SU-DHL-6 (cell line): ENCODE measurements at regions not wholly inside any gene's neighbourhood (a gene's known extent, or its start where the extent isn't known, plus 50 kb on each side); places are given as distances from the start of the nearest gene placed in this dataset.

Experiments
- H2AFZ ChIP-seq: fragments of 200-600 bp; sonication (generic); 2 replicates; pipeline ENCODE4 v1.6.1; 2014; ENCODE audit warnings: low read depth, mild to moderate bottlenecking, moderate library complexity, mixed read lengths, antibody characterized with exemption, low read length; ENCODE audit not compliant: severe bottlenecking
- H3F3A ChIP-seq: fragments of 200-600 bp; shearing (Covaris generic); 2 replicates; pipeline ENCODE4 v1.6.0; 2016; ENCODE audit warnings: antibody characterized with exemption, mild to moderate bottlenecking; ENCODE audit not compliant: insufficient read depth
- H3K27ac ChIP-seq: fragments of 200-600 bp; sonication (generic); 2 replicates; pipeline ENCODE4 v1.5.1; 2016; ENCODE audit warnings: low read depth, mild to moderate bottlenecking, low read length, moderate library complexity, mixed read lengths
- H3K27me3 ChIP-seq: fragments of 200-600 bp; sonication (generic), shearing (Covaris generic); 2 replicates; pipeline ENCODE4 v1.6.0; 2014; ENCODE audit warnings: mild to moderate bottlenecking, low read length
- H3K36me3 ChIP-seq: fragments of 200-600 bp; sonication (generic); 2 replicates; pipeline ENCODE4 v1.6.1; 2014; ENCODE audit warnings: mild to moderate bottlenecking, low read length, mixed read lengths
- H3K4me2 ChIP-seq: fragments of 300-600, 200-600 bp; shearing (Covaris generic), sonication (generic); 2 replicates; pipeline ENCODE4 v1.6.0; 2014; ENCODE audit warnings: low read length, low read depth, mild to moderate bottlenecking; ENCODE audit not compliant: poor library complexity, severe bottlenecking
- H3K4me3 ChIP-seq: fragments of 200-600 bp; sonication (generic); 2 replicates; pipeline ENCODE4 v1.5.1; 2014; ENCODE audit warnings: antibody characterized with exemption, low read length, mild to moderate bottlenecking, mixed read lengths; ENCODE audit not compliant: insufficient read depth, poor library complexity, severe bottlenecking
- H3K79me2 ChIP-seq: fragments of 200-600 bp; sonication (generic); 2 replicates; pipeline ENCODE4 v1.6.1; 2014; ENCODE audit warnings: mild to moderate bottlenecking, low read length, moderate library complexity; ENCODE audit not compliant: insufficient read depth
- H3K9ac ChIP-seq: fragments of 200-600 bp; sonication (generic); 2 replicates; pipeline ENCODE4 v1.7.0; 2014; ENCODE audit warnings: mild to moderate bottlenecking, low read length
- H3K9me2 ChIP-seq: fragments of 200-600 bp; sonication (generic); replicated peaks from 2 replicates; pipeline ENCODE4 v1.6.1; 2014; ENCODE audit warnings: low read length; ENCODE audit not compliant: insufficient read depth
- H3K9me3 ChIP-seq: fragments of 200-600 bp; sonication (generic); 2 replicates; pipeline ENCODE4 v1.6.1; 2014; ENCODE audit warnings: low read length, mixed read lengths; ENCODE audit not compliant: insufficient read depth
- H4K20me1 ChIP-seq: fragments of 200-600 bp; sonication (generic); 2 replicates; pipeline ENCODE4 v1.6.1; 2014; ENCODE audit warnings: low read depth, mild to moderate bottlenecking, antibody characterized with exemption, low read length, moderate library complexity, mixed read lengths
- EZH2phosphoT487 ChIP-seq: fragments of 200-600 bp; sonication (generic), shearing (Covaris generic); conservative IDR thresholded peaks from 2 replicates; pipeline ENCODE4 v1.6.1; 2018; ENCODE audit warnings: mild to moderate bottlenecking, antibody characterized with exemption, low read length, moderate library complexity, mixed read lengths
- TF ChIP-seq, protein P1 (sequence below): fragments of 200-600 bp; sonication (generic); IDR thresholded peaks from one replicate; pipeline ENCODE4 v1.5.1; 2017; ENCODE audit warnings: antibody characterized with exemption, mild to moderate bottlenecking, low read length, moderate library complexity; ENCODE audit not compliant: insufficient read depth, poor library complexity, severe bottlenecking

DNA sequence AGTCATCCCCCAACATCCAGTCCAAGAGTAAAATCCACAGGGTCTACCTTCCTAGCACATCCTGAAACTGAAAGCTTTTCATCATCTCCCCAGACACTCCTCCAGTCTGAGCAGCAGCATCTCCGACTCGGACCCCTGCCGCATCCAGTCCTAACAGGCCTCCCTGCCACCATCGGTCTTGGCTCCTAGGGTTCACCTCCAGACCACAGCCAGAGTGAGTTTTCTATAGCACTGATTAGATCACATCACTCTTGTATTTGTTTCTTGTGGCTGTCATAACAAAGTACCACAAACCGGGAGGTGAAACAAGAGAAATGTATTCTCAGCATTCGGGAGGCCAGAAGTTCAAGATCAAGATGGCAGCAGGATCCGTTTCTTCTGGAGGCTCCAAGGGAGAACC is 187.8 kb downstream of the TOMM20 start:
- no peaks in the 10 kb centered on the region for H3K9me3 ChIP-seq
- no peaks in the 10 kb centered on the region for H3K9me2 ChIP-seq
- no peaks in the 10 kb centered on the region for H3K79me2 ChIP-seq
- no peak overlapping the region for H3K27ac ChIP-seq
- H3K27me3 ChIP-seq: no peaks in the 10 kb centered on the region
- no peak overlapping the region for H3K9ac ChIP-seq
- no peak overlapping the region for H3K4me2 ChIP-seq
- no peak for TF ChIP-seq EZH2phosphoT487
- TF ChIP-seq, protein P1, sequence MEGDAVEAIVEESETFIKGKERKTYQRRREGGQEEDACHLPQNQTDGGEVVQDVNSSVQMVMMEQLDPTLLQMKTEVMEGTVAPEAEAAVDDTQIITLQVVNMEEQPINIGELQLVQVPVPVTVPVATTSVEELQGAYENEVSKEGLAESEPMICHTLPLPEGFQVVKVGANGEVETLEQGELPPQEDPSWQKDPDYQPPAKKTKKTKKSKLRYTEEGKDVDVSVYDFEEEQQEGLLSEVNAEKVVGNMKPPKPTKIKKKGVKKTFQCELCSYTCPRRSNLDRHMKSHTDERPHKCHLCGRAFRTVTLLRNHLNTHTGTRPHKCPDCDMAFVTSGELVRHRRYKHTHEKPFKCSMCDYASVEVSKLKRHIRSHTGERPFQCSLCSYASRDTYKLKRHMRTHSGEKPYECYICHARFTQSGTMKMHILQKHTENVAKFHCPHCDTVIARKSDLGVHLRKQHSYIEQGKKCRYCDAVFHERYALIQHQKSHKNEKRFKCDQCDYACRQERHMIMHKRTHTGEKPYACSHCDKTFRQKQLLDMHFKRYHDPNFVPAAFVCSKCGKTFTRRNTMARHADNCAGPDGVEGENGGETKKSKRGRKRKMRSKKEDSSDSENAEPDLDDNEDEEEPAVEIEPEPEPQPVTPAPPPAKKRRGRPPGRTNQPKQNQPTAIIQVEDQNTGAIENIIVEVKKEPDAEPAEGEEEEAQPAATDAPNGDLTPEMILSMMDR: no peak
- H3K4me3 ChIP-seq: no peak overlapping the region
- H3K36me3 ChIP-seq: no peaks in the 10 kb centered on the region
- H2AFZ ChIP-seq: no peak overlapping the region
- no peaks in the 10 kb centered on the region for H4K20me1 ChIP-seq
- H3F3A ChIP-seq: no peaks in the 10 kb centered on the region

DNA sequence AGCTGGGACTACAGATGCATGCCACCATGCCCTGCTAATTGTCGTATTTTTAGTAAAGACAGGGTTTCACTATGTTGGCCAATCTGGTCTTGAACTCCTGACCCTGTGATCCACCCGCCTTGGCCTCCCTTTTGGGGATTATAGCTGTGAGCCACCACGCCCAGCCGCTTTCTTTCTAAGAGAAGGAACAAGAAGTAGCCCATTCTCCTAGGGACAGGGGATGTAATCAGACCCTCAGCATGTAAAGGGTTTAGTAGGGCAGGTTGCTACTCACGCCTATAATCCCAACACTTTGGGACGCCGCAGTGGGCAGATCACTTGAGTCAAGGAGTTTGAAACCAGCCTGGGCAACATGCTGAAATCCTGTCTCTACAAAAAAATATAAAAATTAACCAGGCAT is 189.7 kb downstream of the TOMM20 start:
- Histone ChIP-seq H3K36me3 (no peaks in the 10 kb centered on the region), H4K20me1 (no peaks in the 10 kb centered on the region), H3K9ac (no peak overlapping the region), H3K79me2 (no peaks in the 10 kb centered on the region), H2AFZ (no peak overlapping the region), H3K4me2 (no peak overlapping the region), H3K27ac (no peak overlapping the region), H3K9me2 (no peaks in the 10 kb centered on the region), H3K9me3 (no peaks in the 10 kb centered on the region), H3K4me3 (no peak overlapping the region), H3F3A (no peaks in the 10 kb centered on the region), H3K27me3 (no peaks in the 10 kb centered on the region)
- TF ChIP-seq, protein P1: no peak
- no peak for TF ChIP-seq EZH2phosphoT487

DNA sequence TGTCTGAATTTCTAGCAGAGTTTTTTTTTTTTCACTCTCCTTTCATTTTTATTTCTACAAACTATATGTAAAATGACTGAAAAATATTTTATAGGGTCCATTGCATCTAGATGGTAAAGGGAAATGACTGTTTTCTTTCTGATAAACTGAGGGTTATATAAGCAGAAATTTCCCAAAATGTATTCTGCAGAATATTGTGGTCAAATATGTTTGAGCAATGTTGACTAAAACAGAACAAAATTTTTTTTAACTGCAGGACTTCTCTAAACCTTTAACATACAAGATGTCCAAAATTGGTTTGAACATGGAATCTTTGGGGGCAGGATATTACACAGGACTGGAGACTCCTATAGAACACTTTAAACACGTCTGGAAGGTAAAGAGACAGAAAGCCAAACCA is 190.5 kb downstream of the TOMM20 start:
- Histone ChIP-seq H3K79me2 (no peaks in the 10 kb centered on the region), H4K20me1 (no peaks in the 10 kb centered on the region), H3K9me2 (no peaks in the 10 kb centered on the region), H3K4me3 (no peak overlapping the region), H2AFZ (no peak overlapping the region), H3K9me3 (no peaks in the 10 kb centered on the region), H3K36me3 (no peaks in the 10 kb centered on the region), H3F3A (no peaks in the 10 kb centered on the region), H3K9ac (no peak overlapping the region), H3K4me2 (no peak overlapping the region), H3K27ac (no peak overlapping the region), H3K27me3 (no peaks in the 10 kb centered on the region)
- TF ChIP-seq, protein P1: no peak
- no peak for TF ChIP-seq EZH2phosphoT487
